HEK293 (cell line): ENCODE measurements at regions not wholly inside any gene's neighbourhood (a gene's known extent, or its start where the extent isn't known, plus 50 kb on each side); places are given as distances from the start of the nearest gene placed in this dataset.

ENCODE experiments used
- CTCF ChIA-PET: fragments of 350-600 bp; formaldehyde crosslinking; extraction: SDS; loops from one replicate; lab custom pipeline; 2021; ENCODE audit warnings: antibody characterized with exemption; lab: Yijun Ruan, JAX
- POLR2A ChIA-PET: fragments of 300-600 bp; formaldehyde crosslinking; extraction: SDS; loops from one replicate; lab custom pipeline; 2020; ENCODE audit warnings: antibody characterized with exemption, inconsistent platforms; lab: Yijun Ruan, JAX
- H3K27ac ChIP-seq: fragments of 200-500 bp; sonication (Bioruptor generic); 2 replicates; pipeline ENCODE4 v1.5.1; 2014; ENCODE audit warnings: low read depth, low read length, control low read depth, inconsistent platforms; ENCODE audit errors: extremely low read depth
- H3K36me3 ChIP-seq, 2 experiments: fragments of 200-500 bp in 1 of 2; sonication (Bioruptor generic) in 1 of 2; 1 replicate in 1 of 2; 2 replicates in 1 of 2; pipeline ENCODE4 v1.5.1; 2014 to 2017; ENCODE audit warnings: inconsistent platforms in 2 of 2, low read length in 2 of 2; ENCODE audit not compliant: control insufficient read depth in 2 of 2, insufficient read depth in 1 of 2
- H3K4me1 ChIP-seq: fragments of 200-500 bp; sonication (Bioruptor generic); 2 replicates; pipeline ENCODE4 v1.5.1; 2014; ENCODE audit warnings: mild to moderate bottlenecking, low read length, inconsistent platforms; ENCODE audit not compliant: control insufficient read depth, insufficient read depth
- H3K4me3 ChIP-seq: 2 replicates; pipeline ENCODE4 v1.5.1; 2011; ENCODE audit warnings: low read depth, mild to moderate bottlenecking, control low read depth, low read length, moderate library complexity
- H3K9me3 ChIP-seq: fragments of 200-500 bp; sonication (Bioruptor generic); 2 replicates; pipeline ENCODE4 v1.5.1; 2014; ENCODE audit warnings: low read depth, low read length, inconsistent platforms; ENCODE audit not compliant: control insufficient read depth, insufficient read depth
- GFI1B ChIP-seq: fragments of 450-650 bp; formaldehyde crosslinking; IDR thresholded peaks from 2 replicates; pipeline ENCODE4 v1.5.1; 2016; ENCODE audit warnings: missing biosample characterization, missing genetic modification characterization
- KLF1 ChIP-seq: fragments of 450-650 bp; formaldehyde crosslinking; IDR thresholded peaks from 2 replicates; pipeline ENCODE4 v1.5.1; 2016; ENCODE audit warnings: missing biosample characterization, missing genetic modification characterization
- PRDM2 ChIP-seq: fragments of 450-650 bp; formaldehyde crosslinking; IDR thresholded peaks from 2 replicates; pipeline ENCODE4 v1.5.1; 2016; ENCODE audit warnings: missing biosample characterization, missing genetic modification characterization, borderline replicate concordance
- ZFP37 ChIP-seq: fragments of 450-650 bp; formaldehyde crosslinking; IDR thresholded peaks from 2 replicates; pipeline ENCODE4 v1.5.1; 2016; ENCODE audit warnings: missing biosample characterization, missing genetic modification characterization
- ZNF132 ChIP-seq: fragments of 450-650 bp; formaldehyde crosslinking; IDR thresholded peaks from 2 replicates; pipeline ENCODE4 v1.5.1; 2017; ENCODE audit warnings: missing biosample characterization, missing genetic modification characterization, borderline replicate concordance
- ZNF18 ChIP-seq: fragments of 450-650 bp; formaldehyde crosslinking; IDR thresholded peaks from 2 replicates; pipeline ENCODE4 v1.5.1; 2016; ENCODE audit warnings: missing biosample characterization, missing genetic modification characterization
- ZNF324 ChIP-seq: fragments of 450-650 bp; formaldehyde crosslinking; IDR thresholded peaks from 2 replicates; pipeline ENCODE4 v1.5.1; 2016; ENCODE audit warnings: missing biosample characterization, missing genetic modification characterization
- ZNF391 ChIP-seq: fragments of 450-650 bp; formaldehyde crosslinking; IDR thresholded peaks from 2 replicates; pipeline ENCODE4 v1.5.1; 2016; ENCODE audit warnings: low read depth, missing biosample characterization, missing genetic modification characterization, borderline replicate concordance
- ZNF521 ChIP-seq: fragments of 450-650 bp; formaldehyde crosslinking; IDR thresholded peaks from 2 replicates; pipeline ENCODE4 v1.5.1; 2017; ENCODE audit warnings: missing biosample characterization, mild to moderate bottlenecking, missing genetic modification characterization
- ZNF792 ChIP-seq: fragments of 450-650 bp; formaldehyde crosslinking; IDR thresholded peaks from 2 replicates; pipeline ENCODE4 v1.5.1; 2016; ENCODE audit warnings: missing biosample characterization, missing genetic modification characterization
- TF ChIP-seq, protein P1 (sequence below): fragments of 450-650 bp; formaldehyde crosslinking; conservative IDR thresholded peaks from 2 replicates; pipeline ENCODE4 v1.5.1; 2016; ENCODE audit warnings: low read depth, missing biosample characterization, missing genetic modification characterization
- TF ChIP-seq, protein P2 (sequence below): IDR thresholded peaks from 2 replicates; pipeline ENCODE4 v1.6.1; 2011; ENCODE audit warnings: mild to moderate bottlenecking, low read depth, low read length, borderline replicate concordance

GRCh38 chr6:95318137-95318536 is 259.2 kb upstream of the MANEA start (continued):
- TF ChIP-seq, protein P1, sequence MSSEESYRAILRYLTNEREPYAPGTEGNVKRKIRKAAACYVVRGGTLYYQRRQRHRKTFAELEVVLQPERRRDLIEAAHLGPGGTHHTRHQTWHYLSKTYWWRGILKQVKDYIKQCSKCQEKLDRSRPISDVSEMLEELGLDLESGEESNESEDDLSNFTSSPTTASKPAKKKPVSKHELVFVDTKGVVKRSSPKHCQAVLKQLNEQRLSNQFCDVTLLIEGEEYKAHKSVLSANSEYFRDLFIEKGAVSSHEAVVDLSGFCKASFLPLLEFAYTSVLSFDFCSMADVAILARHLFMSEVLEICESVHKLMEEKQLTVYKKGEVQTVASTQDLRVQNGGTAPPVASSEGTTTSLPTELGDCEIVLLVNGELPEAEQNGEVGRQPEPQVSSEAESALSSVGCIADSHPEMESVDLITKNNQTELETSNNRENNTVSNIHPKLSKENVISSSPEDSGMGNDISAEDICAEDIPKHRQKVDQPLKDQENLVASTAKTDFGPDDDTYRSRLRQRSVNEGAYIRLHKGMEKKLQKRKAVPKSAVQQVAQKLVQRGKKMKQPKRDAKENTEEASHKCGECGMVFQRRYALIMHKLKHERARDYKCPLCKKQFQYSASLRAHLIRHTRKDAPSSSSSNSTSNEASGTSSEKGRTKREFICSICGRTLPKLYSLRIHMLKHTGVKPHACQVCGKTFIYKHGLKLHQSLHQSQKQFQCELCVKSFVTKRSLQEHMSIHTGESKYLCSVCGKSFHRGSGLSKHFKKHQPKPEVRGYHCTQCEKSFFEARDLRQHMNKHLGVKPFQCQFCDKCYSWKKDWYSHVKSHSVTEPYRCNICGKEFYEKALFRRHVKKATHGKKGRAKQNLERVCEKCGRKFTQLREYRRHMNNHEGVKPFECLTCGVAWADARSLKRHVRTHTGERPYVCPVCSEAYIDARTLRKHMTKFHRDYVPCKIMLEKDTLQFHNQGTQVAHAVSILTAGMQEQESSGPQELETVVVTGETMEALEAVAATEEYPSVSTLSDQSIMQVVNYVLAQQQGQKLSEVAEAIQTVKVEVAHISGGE (tag by site-specific recombination), result no peak
- TF ChIP-seq ZNF792 (tag by site-specific recombination) (no peak), ZNF132 (tag by site-specific recombination) (no peak), KLF1 (tag by site-specific recombination) (no peak), ZFP37 (no peak), ZNF18 (tag by site-specific recombination) (no peak), GFI1B (no peak)
- TF ChIP-seq, protein P2, sequence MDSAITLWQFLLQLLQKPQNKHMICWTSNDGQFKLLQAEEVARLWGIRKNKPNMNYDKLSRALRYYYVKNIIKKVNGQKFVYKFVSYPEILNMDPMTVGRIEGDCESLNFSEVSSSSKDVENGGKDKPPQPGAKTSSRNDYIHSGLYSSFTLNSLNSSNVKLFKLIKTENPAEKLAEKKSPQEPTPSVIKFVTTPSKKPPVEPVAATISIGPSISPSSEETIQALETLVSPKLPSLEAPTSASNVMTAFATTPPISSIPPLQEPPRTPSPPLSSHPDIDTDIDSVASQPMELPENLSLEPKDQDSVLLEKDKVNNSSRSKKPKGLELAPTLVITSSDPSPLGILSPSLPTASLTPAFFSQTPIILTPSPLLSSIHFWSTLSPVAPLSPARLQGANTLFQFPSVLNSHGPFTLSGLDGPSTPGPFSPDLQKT, result no peak

- CTCF ChIA-PET, result no interaction called here
- no peaks in the 10 kb centered on the region for H3K9me3 ChIP-seq
- POLR2A ChIA-PET, result no interaction called here
- H3K4me3 ChIP-seq, result no peak overlapping the region
- H3K36me3 ChIP-seq, result no peaks in the 10 kb centered on the region
- TF ChIP-seq ZNF391 (tag by site-specific recombination), result no peak
- TF ChIP-seq ZNF521, result no peak
- no peak for TF ChIP-seq ZNF324 (tag by site-specific recombination)
- no peak for TF ChIP-seq PRDM2 (tag by site-specific recombination)
- H3K4me1 ChIP-seq, result no peaks in the 10 kb centered on the region
- H3K27ac ChIP-seq, result no peak overlapping the region
These were observed 256.2 kb upstream of the MANEA start for GRCh38 chr6:95321126-95321525.
